HG03039 (cell line): ENCODE measurements at regions not wholly inside any gene's neighbourhood (a gene's known extent, or its start where the extent isn't known, plus 50 kb on each side); places are given as distances from the start of the nearest gene placed in this dataset.

ENCODE experiments used
- ATAC-seq: cut with Tn5 transposase; IDR thresholded peaks from one replicate; pipeline ENCODE4 v1.9.1; 2021; ENCODE audit warnings: mild to moderate bottlenecking, moderate library complexity; ENCODE audit not compliant: unreplicated experiment

DNA sequence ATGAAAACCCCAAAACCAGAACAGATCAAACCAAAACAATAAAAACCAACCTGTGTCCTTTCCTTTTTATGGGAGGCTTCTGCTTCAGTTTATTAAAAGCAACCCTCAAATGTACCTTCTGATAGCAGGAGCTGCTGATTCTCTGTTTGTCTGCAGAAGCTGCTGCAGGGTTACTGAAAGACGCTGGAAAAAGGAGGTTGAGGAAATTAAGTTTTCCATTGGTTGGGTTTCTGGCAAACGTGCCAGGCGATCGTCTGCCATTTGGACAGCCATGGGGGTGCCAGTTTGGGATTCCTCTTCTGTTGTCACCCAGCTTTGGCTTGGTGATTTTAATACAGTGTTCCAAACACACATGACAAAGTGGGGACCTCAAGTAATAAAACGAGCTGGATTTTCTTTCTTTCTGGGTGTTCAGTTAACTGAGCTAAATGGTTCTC is 185.4 kb upstream of the ZFHX3 start:
- no peak for ATAC-seq

- no peak for ATAC-seq
Measured at GRCh38 chr16:73232555-73233328, 184.8 kb upstream of the ZFHX3 start.

GRCh38 chr16:73231944-73232554 is 184.1 kb upstream of the ZFHX3 start:
- no peak for ATAC-seq

GRCh38 chr16:73231379-73231778 is 183.5 kb upstream of the ZFHX3 start:
- no peak for ATAC-seq

DNA sequence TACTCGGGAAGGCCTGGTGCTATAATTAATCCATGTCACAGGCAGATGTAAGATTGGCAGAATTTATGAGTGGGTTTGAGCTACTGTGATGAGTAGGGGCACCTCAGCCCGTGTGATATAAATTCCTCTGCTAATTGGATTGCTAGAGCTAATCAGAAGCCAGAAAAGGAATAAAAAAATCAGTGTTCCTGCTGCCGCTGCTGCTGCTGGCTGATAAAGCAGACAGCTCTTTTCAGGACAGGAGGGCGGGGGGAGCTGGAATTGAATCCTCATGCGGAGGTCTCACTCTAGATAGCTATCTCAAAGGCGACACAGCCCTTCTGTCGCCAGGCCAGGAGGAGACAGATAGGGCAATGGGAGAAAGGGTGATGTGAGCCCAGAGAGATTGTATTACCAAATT is 182.7 kb upstream of the ZFHX3 start:
- no peak for ATAC-seq

- no peak for ATAC-seq
Measured at GRCh38 chr16:73228649-73229048, 180.7 kb upstream of the ZFHX3 start.

DNA sequence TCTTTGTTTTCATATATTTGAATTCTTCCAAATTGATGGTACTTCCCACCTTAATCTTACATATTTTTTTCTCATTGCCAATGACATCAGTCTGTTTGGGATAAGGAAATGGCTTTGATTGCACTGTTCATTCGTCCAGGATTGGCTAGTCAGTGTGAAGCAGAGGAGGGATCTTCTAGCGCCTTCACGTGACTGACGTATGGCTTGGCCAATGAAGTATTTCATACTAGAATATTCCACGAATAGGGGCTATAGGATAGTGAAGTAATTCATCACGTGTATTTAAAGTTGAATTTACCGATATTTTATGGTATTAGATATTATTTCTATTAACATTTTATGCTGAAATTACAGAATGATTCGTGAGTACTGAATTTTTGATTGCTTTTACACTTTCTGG is 178.7 kb upstream of the ZFHX3 start:
- ATAC-seq, result no peak

- ATAC-seq, result no peak
Measured at GRCh38 chr16:73225983-73226382, 178.1 kb upstream of the ZFHX3 start.

- no peak for ATAC-seq
Measured at GRCh38 chr16:73220836-73221235, 172.9 kb upstream of the ZFHX3 start.

DNA sequence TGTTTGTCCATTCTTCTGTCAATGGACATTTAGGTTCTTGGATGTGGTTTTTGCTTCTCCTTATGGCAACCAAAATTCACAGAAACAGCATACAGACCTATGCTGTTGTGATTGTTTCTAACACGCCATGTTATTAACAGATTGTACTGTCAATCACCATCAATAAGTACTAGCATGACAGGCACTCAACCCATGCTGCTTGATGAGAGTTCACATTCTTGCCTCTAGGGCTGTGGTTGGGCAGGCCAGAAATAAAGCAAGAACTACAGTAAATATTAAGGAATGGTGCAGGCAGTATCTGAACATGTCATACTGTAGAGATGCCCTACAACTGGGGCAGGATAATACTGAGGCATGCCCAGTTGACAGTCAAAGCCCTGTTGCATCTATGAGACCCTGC is 171.2 kb upstream of the ZFHX3 start:
- ATAC-seq, result no peak

GRCh38 chr16:73217654-73218053 is 169.7 kb upstream of the ZFHX3 start:
- ATAC-seq, result no peak

DNA sequence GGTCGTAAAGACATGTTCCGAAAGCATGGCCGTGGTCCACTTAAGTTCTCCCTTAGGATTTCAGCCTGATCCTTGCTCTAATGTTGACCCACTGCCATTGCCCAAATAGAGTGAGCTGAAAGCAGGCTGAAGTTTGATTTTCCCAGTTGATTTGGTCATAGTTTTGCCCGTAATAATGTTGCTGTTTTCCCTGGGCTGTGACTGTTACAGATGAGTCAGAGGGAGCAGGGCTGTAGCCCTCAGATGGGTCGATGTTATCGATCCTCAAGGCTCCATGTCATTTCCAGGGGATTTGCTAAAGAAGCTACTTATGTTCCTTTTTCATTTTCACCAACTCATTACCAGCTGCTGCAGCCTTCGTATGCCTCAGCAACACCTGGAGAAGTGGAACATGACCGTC is 169.0 kb upstream of the ZFHX3 start:
- no peak for ATAC-seq

- ATAC-seq, result no peak
Measured at GRCh38 chr16:73215678-73216377, 167.9 kb upstream of the ZFHX3 start.

DNA sequence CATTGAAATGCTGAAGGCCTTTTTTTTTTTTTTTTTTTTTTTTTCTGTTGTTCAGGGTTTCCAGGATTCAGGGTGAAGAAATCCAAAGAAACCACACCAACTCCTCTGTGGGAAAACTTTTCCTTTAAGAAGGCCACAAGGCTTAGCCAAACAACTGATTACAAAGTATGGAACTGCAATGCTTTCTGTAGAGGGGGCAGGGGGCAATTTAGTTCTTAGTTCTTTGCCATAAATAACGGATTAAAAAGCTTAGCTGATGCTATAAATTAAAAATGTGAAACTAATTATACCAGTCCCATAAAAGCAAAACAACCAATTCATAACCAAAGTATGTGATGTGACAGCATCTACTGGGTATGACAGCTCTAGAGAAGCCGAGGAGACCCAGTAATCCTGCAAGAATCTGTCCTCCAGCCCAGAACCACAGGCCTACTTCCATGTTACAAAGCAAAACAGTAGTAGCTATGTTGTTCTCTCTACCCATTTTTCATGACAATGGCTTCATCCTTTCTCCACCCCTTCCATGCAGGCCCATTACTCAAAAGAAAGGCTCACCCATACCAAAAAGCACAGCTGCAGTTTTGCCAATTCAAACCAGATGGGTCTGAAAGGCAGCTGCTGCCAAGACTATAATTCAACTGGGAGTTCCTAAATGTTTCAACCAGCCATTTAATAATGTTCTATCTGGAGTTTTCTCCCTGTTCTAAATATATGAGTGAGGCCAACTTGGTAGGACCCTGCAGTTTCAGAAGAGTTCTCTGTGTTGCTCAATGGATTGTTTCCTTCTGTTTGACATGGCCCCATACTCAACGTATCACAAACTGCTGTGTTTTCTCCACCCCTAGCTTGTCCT is 167.1 kb upstream of the ZFHX3 start:
- no peak for ATAC-seq

GRCh38 chr16:73213732-73214455 is 166.0 kb upstream of the ZFHX3 start:
- no peak for ATAC-seq

- ATAC-seq, result no peak
Measured at GRCh38 chr16:73212431-73212830, 164.5 kb upstream of the ZFHX3 start.

DNA sequence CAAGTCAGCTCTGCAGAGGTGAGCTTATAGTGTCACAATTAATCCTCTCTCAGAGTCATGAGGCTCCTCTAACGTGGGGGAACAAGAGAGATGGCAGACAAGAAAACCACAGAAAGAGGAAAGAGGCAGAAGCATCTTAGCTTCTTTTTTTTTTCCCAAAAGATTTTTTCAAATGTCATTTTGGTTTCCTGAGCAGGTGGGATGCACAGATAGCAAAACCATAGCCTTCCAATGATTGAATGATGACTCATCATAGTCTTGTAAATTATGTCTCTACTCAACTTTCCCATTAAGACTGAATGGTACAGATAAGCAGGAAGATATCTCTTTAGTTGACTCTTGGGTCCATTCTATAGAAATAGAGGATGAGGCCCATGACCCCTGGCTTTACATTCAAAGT is 162.8 kb upstream of the ZFHX3 start:
- ATAC-seq, result no peak

DNA sequence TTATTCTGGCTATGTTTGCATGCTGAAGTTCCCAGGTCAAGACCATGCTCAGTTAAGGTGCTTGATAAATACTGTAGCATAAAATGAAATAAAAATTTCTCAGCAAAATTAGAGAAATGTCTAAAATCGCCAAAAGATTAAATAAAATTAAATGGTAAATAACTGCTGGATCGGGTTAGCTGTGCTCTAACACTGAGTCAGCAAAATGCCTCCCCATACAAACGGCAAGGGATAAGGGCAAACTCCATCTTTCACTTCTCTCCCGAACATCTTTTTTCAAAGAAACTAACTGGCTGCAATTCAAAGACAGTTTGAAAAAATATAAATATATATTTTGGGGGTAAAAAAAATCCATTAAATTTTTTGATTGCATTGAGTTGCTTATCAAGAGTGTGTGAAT is 162.2 kb upstream of the ZFHX3 start:
- no peak for ATAC-seq

DNA sequence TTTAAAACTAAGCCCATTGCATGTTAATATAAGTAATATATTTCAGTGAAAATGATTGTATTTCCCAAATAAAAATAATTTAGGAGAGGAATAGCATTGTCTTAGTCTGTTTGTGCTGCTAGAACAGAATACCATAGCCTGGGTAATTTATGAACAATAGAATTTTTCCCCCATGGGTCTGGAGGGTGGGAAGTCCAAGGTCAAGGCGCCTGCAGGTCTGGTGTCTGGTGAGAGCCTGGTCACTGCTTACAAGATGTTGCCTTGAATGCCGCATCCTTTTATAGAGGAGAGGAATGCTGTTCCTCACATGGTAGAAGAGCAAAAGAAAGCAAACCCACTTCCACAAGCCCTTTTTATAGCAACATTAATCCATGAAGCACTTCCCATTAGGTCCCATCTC is 161.3 kb upstream of the ZFHX3 start:
- no peak for ATAC-seq

- no peak for ATAC-seq
Measured at GRCh38 chr16:73206151-73206707, 158.3 kb upstream of the ZFHX3 start.
